HG02798 (cell line): ENCODE measurements at regions not wholly inside any gene's neighbourhood (a gene's known extent, or its start where the extent isn't known, plus 50 kb on each side); places are given as distances from the start of the nearest gene placed in this dataset.
"Not testable (repeated sequence)": the region's sequence is repeated elsewhere in the genome, so short reads cannot be mapped to it uniquely, and the experiment has no call there.

ENCODE experiments used
- ATAC-seq: cut with Tn5 transposase; IDR thresholded peaks from one replicate; pipeline ENCODE4 v1.9.1; 2021; ENCODE audit warnings: mild to moderate bottlenecking; ENCODE audit not compliant: unreplicated experiment, poor library complexity

- no peak for ATAC-seq
These were observed 50.1 kb upstream of the BCL6 start for GRCh38 chr3:187795207-187795960.

- ATAC-seq = no peak
These were observed 52.9 kb upstream of the BCL6 start for GRCh38 chr3:187798126-187798525.

GRCh38 chr3:187798531-187799530, 53.6 kb upstream of the BCL6 start:
- no peak for ATAC-seq

- ATAC-seq = peak; percentile 41
These were observed 54.8 kb upstream of the BCL6 start for GRCh38 chr3:187799942-187800641.

GRCh38 chr3:187801152-187801551, 55.9 kb upstream of the BCL6 start:
- no peak for ATAC-seq

GRCh38 chr3:187802203-187802927, 57.1 kb upstream of the BCL6 start:
- ATAC-seq = no peak

- peak; percentile 89 for ATAC-seq
These were observed 57.6 kb upstream of the BCL6 start for GRCh38 chr3:187802928-187803259.

- ATAC-seq = no peak
These were observed 59.0 kb upstream of the BCL6 start for GRCh38 chr3:187804120-187804744.

- no peak for ATAC-seq
These were observed 59.5 kb upstream of the BCL6 start for GRCh38 chr3:187804745-187805121.

GRCh38 chr3:187805774-187806173, 60.5 kb upstream of the BCL6 start:
- no peak for ATAC-seq

- ATAC-seq = peak; percentile 42
These were observed 62.0 kb upstream of the BCL6 start for GRCh38 chr3:187807086-187807862.

GRCh38 chr3:187808527-187808895, 63.2 kb upstream of the BCL6 start:
- ATAC-seq = no peak

GRCh38 chr3:187809612-187809991, 64.3 kb upstream of the BCL6 start:
- ATAC-seq = no peak

- no peak for ATAC-seq
These were observed 64.8 kb upstream of the BCL6 start for GRCh38 chr3:187810021-187810446.

- no peak for ATAC-seq
These were observed 66.5 kb upstream of the BCL6 start for GRCh38 chr3:187811585-187812250.

- ATAC-seq = no peak
These were observed 67.2 kb upstream of the BCL6 start for GRCh38 chr3:187812496-187812895.

GRCh38 chr3:187813198-187813597, 67.9 kb upstream of the BCL6 start:
- ATAC-seq = no peak

- not testable (repeated sequence) for ATAC-seq
These were observed 72.5 kb upstream of the BCL6 start for GRCh38 chr3:187817766-187818165.
